H1 (cell line): ENCODE measurements at regions not wholly inside any gene's neighbourhood (a gene's known extent, or its start where the extent isn't known, plus 50 kb on each side); places are given as distances from the start of the nearest gene placed in this dataset.

Experiments
- CTCF ChIA-PET: fragments of 300-600 bp; sonication (Branson Sonifier 250); formaldehyde crosslinking; loops from one replicate; lab custom pipeline; 2021; ENCODE audit not compliant: partially characterized antibody; lab: Charles Lee
- POLR2A ChIA-PET: fragments of 300-600 bp; sonication (Branson Sonifier 250); formaldehyde crosslinking; loops from one replicate; lab custom pipeline; 2021; ENCODE audit warnings: inconsistent platforms; ENCODE audit not compliant: partially characterized antibody; lab: Charles Lee
- DNase-seq, 2 experiments: peaks; one replicate each; pipeline versions ENCODE4 v3.0.0 to v3.0.0-alpha.2; 2010 to 2022; ENCODE audit warnings: low spot score in 2 of 2, low read depth in 1 of 2, mixed read lengths in 1 of 2
- FAIRE-seq: peaks from 2 replicates; lab custom pipeline; 2011; peaks lifted over from hg19 to GRCh38; lab: Jason Lieb, UNC
- H2AFZ ChIP-seq: 2 replicates; pipeline ENCODE4 v1.8.1; 2012; ENCODE audit warnings: low read length, inconsistent platforms
- H2AK5ac ChIP-seq: 2 replicates; pipeline ENCODE4 v1.6.1; 2013; ENCODE audit warnings: low read depth, low read length
- H2BK120ac ChIP-seq: replicated peaks from 2 replicates; pipeline ENCODE3; 2013; ENCODE audit warnings: low read depth, low read length, inconsistent platforms
- H2BK12ac ChIP-seq: 2 replicates; pipeline ENCODE4 v1.6.1; 2013; ENCODE audit warnings: low read depth, low read length
- H2BK15ac ChIP-seq: 2 replicates; pipeline ENCODE4 v1.6.1; 2013; ENCODE audit warnings: low read length
- H2BK20ac ChIP-seq: 2 replicates; pipeline ENCODE4 v1.6.1; 2013; ENCODE audit warnings: low read length
- H2BK5ac ChIP-seq: 2 replicates; pipeline ENCODE4 v1.6.1; 2013; ENCODE audit warnings: low read depth, low read length
- H3K14ac ChIP-seq: 2 replicates; pipeline ENCODE4 v1.6.1; 2013; ENCODE audit warnings: inconsistent platforms; ENCODE audit not compliant: insufficient read length
- H3K18ac ChIP-seq: 2 replicates; pipeline ENCODE4 v1.6.1; 2013; ENCODE audit warnings: low read length; ENCODE audit errors: extremely low read depth
- H3K23ac ChIP-seq: 2 replicates; pipeline ENCODE4 v1.6.1; 2013; ENCODE audit warnings: inconsistent platforms; ENCODE audit not compliant: insufficient read length
- H3K23me2 ChIP-seq: 2 replicates; pipeline ENCODE4 v1.6.1; 2013; ENCODE audit warnings: low read depth, low read length
- H3K27ac ChIP-seq: 2 replicates; pipeline ENCODE4 v1.6.1; 2011; ENCODE audit warnings: low read depth, low read length, inconsistent platforms
- H3K27me3 ChIP-seq, 4 experiments: replicated peaks in 1 of 4; 1 replicate in 1 of 4; 2 replicates in 3 of 4; pipeline versions ENCODE4 v1.6.1 to v1.8.1; 2011 to 2013; ENCODE audit warnings: low read length in 3 of 4, mild to moderate bottlenecking in 3 of 4, inconsistent platforms in 2 of 4, mixed read lengths in 2 of 4, moderate library complexity in 1 of 4; ENCODE audit not compliant: control insufficient read depth in 3 of 4, insufficient read depth in 3 of 4; ENCODE audit errors: extremely low read depth in 1 of 4
- H3K36me3 ChIP-seq, 4 experiments: 2 replicates each; pipeline versions ENCODE4 v1.6.1 to v1.8.1; 2011 to 2013; ENCODE audit warnings: mild to moderate bottlenecking in 4 of 4, low read length in 3 of 4, moderate library complexity in 2 of 4, control low read depth in 1 of 4, inconsistent platforms in 1 of 4; ENCODE audit not compliant: insufficient read depth in 4 of 4, control insufficient read depth in 2 of 4
- H3K4ac ChIP-seq: replicated peaks from 2 replicates; pipeline ENCODE3; 2013; ENCODE audit warnings: low read length, low read depth, mixed read lengths, inconsistent platforms; ENCODE audit not compliant: insufficient read length
- H3K4me1 ChIP-seq, 4 experiments: replicated peaks in 1 of 4; 1 replicate in 1 of 4; 2 replicates in 3 of 4; pipeline versions ENCODE4 v1.6.1 to v1.8.1; 2011 to 2013; ENCODE audit warnings: low read length in 3 of 4, inconsistent platforms in 2 of 4, mixed read lengths in 1 of 4; ENCODE audit not compliant: insufficient read depth in 4 of 4, control insufficient read depth in 3 of 4
- H3K4me2 ChIP-seq, 2 experiments: 2 replicates each; pipeline versions ENCODE4 v1.6.1 to v1.8.1; 2011 to 2013; ENCODE audit warnings: low read depth in 2 of 2, low read length in 2 of 2, control low read depth in 1 of 2, inconsistent platforms in 1 of 2, mild to moderate bottlenecking in 1 of 2; ENCODE audit not compliant: insufficient read depth in 1 of 2
- H3K4me3 ChIP-seq, 4 experiments: fragments of 200-600, 300-600 bp in 1 of 4; sonication (generic), shearing (Covaris generic), sonication (Bioruptor Twin) in 1 of 4; 2 replicates each; pipeline versions ENCODE4 v1.5.1 to v1.8.1; 2011 to 2016; ENCODE audit warnings: low read length in 4 of 4, low read depth in 3 of 4, control low read depth in 2 of 4, inconsistent platforms in 2 of 4, mild to moderate bottlenecking in 2 of 4, mixed read lengths in 1 of 4, moderate library complexity in 1 of 4; ENCODE audit not compliant: insufficient read depth in 2 of 4; ENCODE audit errors: extremely low read depth in 1 of 4
- H3K56ac ChIP-seq: replicated peaks from 2 replicates; pipeline ENCODE3; 2013; ENCODE audit warnings: low read depth, mild to moderate bottlenecking, mixed read lengths, low read length, inconsistent platforms; ENCODE audit not compliant: insufficient read length
- H3K79me1 ChIP-seq: 2 replicates; pipeline ENCODE4 v1.6.1; 2013; ENCODE audit warnings: low read depth, low read length, control low read depth
- H3K79me2 ChIP-seq, 2 experiments: 2 replicates each; pipeline versions ENCODE4 v1.6.1 to v1.8.1; 2012 to 2013; ENCODE audit warnings: low read length in 2 of 2, mild to moderate bottlenecking in 2 of 2, inconsistent platforms in 1 of 2; ENCODE audit not compliant: insufficient read depth in 2 of 2, control insufficient read depth in 1 of 2
- H3K9ac ChIP-seq, 4 experiments: replicated peaks in 1 of 4; 1 replicate in 1 of 4; 2 replicates in 3 of 4; pipeline versions ENCODE4 v1.6.1 to v1.8.1; 2011 to 2013; ENCODE audit warnings: low read depth in 3 of 4, low read length in 3 of 4, control low read depth in 2 of 4, mild to moderate bottlenecking in 2 of 4, moderate library complexity in 2 of 4, inconsistent platforms in 1 of 4; ENCODE audit errors: extremely low read depth in 1 of 4
- H3K9me3 ChIP-seq, 2 experiments: 2 replicates each; pipeline versions ENCODE4 v1.6.1 to v1.8.1; 2012 to 2013; ENCODE audit warnings: mild to moderate bottlenecking in 2 of 2, moderate library complexity in 2 of 2, control low read depth in 1 of 2, inconsistent platforms in 1 of 2, low read depth in 1 of 2, low read length in 1 of 2, mixed read lengths in 1 of 2; ENCODE audit not compliant: insufficient read depth in 2 of 2
- H4K20me1 ChIP-seq, 2 experiments: replicated peaks in 1 of 2; 2 replicates each; pipeline versions ENCODE3 to v1.8.1; 2011 to 2013; ENCODE audit warnings: inconsistent platforms in 2 of 2, low read length in 2 of 2, mild to moderate bottlenecking in 1 of 2; ENCODE audit not compliant: insufficient read depth in 2 of 2, control insufficient read depth in 1 of 2
- H4K5ac ChIP-seq: 2 replicates; pipeline ENCODE4 v1.6.1; 2013; ENCODE audit warnings: low read length, low read depth, mixed read lengths, inconsistent platforms; ENCODE audit not compliant: insufficient read length
- H4K8ac ChIP-seq: 2 replicates; pipeline ENCODE4 v1.8.0; 2013; ENCODE audit warnings: mild to moderate bottlenecking, moderate library complexity, low read length, inconsistent platforms; ENCODE audit not compliant: insufficient read depth; ENCODE audit errors: extremely low read depth
- H4K91ac ChIP-seq: replicated peaks from 2 replicates; pipeline ENCODE3; 2013; ENCODE audit warnings: low read length, mixed read lengths, inconsistent platforms; ENCODE audit not compliant: insufficient read length
- ASH2L ChIP-seq: fragments of 200-600, 300-600 bp; sonication (generic); IDR thresholded peaks from one replicate; pipeline ENCODE4 v1.7.1; 2017; ENCODE audit warnings: low read length
- CTBP2 ChIP-seq: IDR thresholded peaks from 2 replicates; pipeline ENCODE4 v1.7.0; 2011; ENCODE audit warnings: borderline replicate concordance, mild to moderate bottlenecking, moderate library complexity, mixed read lengths, low read length; ENCODE audit not compliant: insufficient read depth, insufficient read length
- SIX5 ChIP-seq: IDR thresholded peaks from 2 replicates; pipeline ENCODE4 v1.6.1; 2011; ENCODE audit warnings: mild to moderate bottlenecking, low read depth, low read length
- WGBS, 2 experiments: shearing (Covaris generic) in 1 of 2; methylation state at CpG; one replicate each; pipeline versions ENCODE4 v1.1.6 to v1.1.7; 2013 to 2015; ENCODE audit warnings: low lambda C conversion rate in 2 of 2, mixed read lengths in 2 of 2, inconsistent platforms in 1 of 2, low coverage in 1 of 2, missing lambda C conversion rate in 1 of 2; ENCODE audit not compliant: insufficient replicate concordance in 2 of 2, insufficient coverage in 1 of 2, insufficient read length in 1 of 2; ENCODE audit errors: extremely low coverage in 1 of 2, missing lambda C conversion rate in 1 of 2; 5-methylcytosine and 5-hydroxymethylcytosine counted together
- TF ChIP-seq, protein P1 (sequence below): IDR thresholded peaks from 2 replicates; pipeline ENCODE4 v1.6.1; 2012; ENCODE audit warnings: low read length, inconsistent platforms

DNA sequence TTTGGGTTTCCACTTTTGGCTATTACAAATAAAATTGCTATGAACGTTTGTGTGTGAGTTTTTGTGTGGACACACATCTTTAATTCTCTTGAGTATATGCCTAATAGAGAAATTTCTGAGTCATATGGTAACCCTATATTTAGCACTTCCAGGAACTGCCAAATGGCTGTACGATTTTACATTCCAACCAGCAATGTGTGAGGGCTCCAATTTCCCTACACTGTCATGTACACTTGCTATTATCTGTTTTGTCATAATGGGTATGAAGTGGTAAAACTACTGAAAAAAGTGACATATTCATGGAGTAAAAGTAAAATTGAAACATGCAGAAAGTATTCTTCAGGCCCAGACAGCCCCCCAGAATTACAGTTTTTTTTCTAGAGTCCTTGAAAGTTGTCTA is 59.6 kb upstream of the ESR1 start:
- no peak overlapping the region for H4K8ac ChIP-seq
- H3K56ac ChIP-seq, result no peak overlapping the region
- CTCF ChIA-PET, result interaction anchor here (0.7 kb wide), 1 partner anchor 377 kb away, joined by 3 read pairs; no protein-coding TSS in a partner anchor
- POLR2A ChIA-PET, result no interaction called here
- no peak overlapping the region for H2BK12ac ChIP-seq
- DNase-seq (no peak), FAIRE-seq (no peak)
- H3K79me1 ChIP-seq, result no peaks in the 10 kb centered on the region
- H4K20me1 ChIP-seq, result no peaks in the 10 kb centered on the region
- no peak overlapping the region for H3K14ac ChIP-seq
- no peak overlapping the region for H3K4ac ChIP-seq
- H3K27ac ChIP-seq, result no peak overlapping the region
- H2BK5ac ChIP-seq, result no peak overlapping the region
- no peaks in the 10 kb centered on the region for H3K4me1 ChIP-seq
- no peak overlapping the region for H4K91ac ChIP-seq
- no peak overlapping the region for H3K9ac ChIP-seq
- no peaks in the 10 kb centered on the region for H3K23me2 ChIP-seq
- WGBS, 2 experiments, result 82% methylated on average over 2 of the region's 2 CpGs; no CpG with 5 or more reads in 1 of the 2 experiments
- no peak overlapping the region for H3K4me3 ChIP-seq
- H4K5ac ChIP-seq, result no peak overlapping the region
- H3K4me2 ChIP-seq, result no peak overlapping the region
- no peak overlapping the region for H2BK120ac ChIP-seq
- H3K79me2 ChIP-seq, result no peaks in the 10 kb centered on the region
- no peak overlapping the region for H3K23ac ChIP-seq
- no peak overlapping the region for H2BK20ac ChIP-seq
- H2BK15ac ChIP-seq, result no peak overlapping the region
- H3K27me3 ChIP-seq, result no peaks in the 10 kb centered on the region
- no peak overlapping the region for H2AFZ ChIP-seq
- no peaks in the 10 kb centered on the region for H3K36me3 ChIP-seq
- H3K9me3 ChIP-seq, result peaks cover 0 to 2% of the 10 kb centered on the region in 2 experiments; a peak in 1 of 4 replicates
- no peak overlapping the region for H3K18ac ChIP-seq
- H2AK5ac ChIP-seq, result no peak overlapping the region
- TF ChIP-seq CTBP2 (no peak), ASH2L (no peak), SIX5 (no peak)
- TF ChIP-seq, protein P1, sequence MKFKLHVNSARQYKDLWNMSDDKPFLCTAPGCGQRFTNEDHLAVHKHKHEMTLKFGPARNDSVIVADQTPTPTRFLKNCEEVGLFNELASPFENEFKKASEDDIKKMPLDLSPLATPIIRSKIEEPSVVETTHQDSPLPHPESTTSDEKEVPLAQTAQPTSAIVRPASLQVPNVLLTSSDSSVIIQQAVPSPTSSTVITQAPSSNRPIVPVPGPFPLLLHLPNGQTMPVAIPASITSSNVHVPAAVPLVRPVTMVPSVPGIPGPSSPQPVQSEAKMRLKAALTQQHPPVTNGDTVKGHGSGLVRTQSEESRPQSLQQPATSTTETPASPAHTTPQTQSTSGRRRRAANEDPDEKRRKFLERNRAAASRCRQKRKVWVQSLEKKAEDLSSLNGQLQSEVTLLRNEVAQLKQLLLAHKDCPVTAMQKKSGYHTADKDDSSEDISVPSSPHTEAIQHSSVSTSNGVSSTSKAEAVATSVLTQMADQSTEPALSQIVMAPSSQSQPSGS, result no peak
